PC-3 (cell line): ENCODE measurements at regions not wholly inside any gene's neighbourhood (a gene's known extent, or its start where the extent isn't known, plus 50 kb on each side); places are given as distances from the start of the nearest gene placed in this dataset.

Experiments
- ATAC-seq: fragments of 200-7000 bp; cut with Tn5 transposase; 2 replicates; pipeline ENCODE4 v1.9.1; 2020; ENCODE audit warnings: mild to moderate bottlenecking, moderate library complexity
- BruUV-seq: library from RNA; stranded (reverse); fragments of 400-500 nt; replicated peaks from 2 replicates; lab custom pipeline; 2021; lab: Mats Ljungman, UMichigan
- CTCF ChIA-PET: fragments of 300-600 bp; sonication (Branson Sonifier 250); formaldehyde crosslinking; loops from one replicate; lab custom pipeline; 2022; ENCODE audit warnings: antibody characterized with exemption; lab: Charles Lee
- POLR2A ChIA-PET: fragments of 300-600 bp; sonication (Branson Sonifier 250); formaldehyde crosslinking; loops from one replicate; lab custom pipeline; 2022; ENCODE audit warnings: antibody characterized with exemption; ENCODE audit not compliant: unreplicated experiment; lab: Charles Lee
- DNase-seq: peaks from one replicate; pipeline ENCODE4 v3.0.0-alpha.2; 2015
- H2AFZ ChIP-seq: fragments of 300-600 bp; sonication (generic); 2 replicates; pipeline ENCODE4 v1.6.0; 2016; ENCODE audit warnings: antibody characterized with exemption, low read length
- H3F3A ChIP-seq: fragments of 300-600 bp; sonication (generic); one replicate; pipeline ENCODE4 v1.6.0; 2017; ENCODE audit warnings: antibody characterized with exemption, low read length, control low read depth, mild to moderate bottlenecking; ENCODE audit not compliant: unreplicated experiment
- H3K27ac ChIP-seq: fragments of 300-600 bp; sonication (generic); 2 replicates; pipeline ENCODE4 v1.5.1; 2016; ENCODE audit warnings: mild to moderate bottlenecking, low read length
- H3K27me3 ChIP-seq: fragments of 300-600 bp; sonication (generic); 2 replicates; pipeline ENCODE4 v1.6.1; 2016; ENCODE audit warnings: low read length, mixed read lengths
- H3K36me3 ChIP-seq: fragments of 300-600 bp; sonication (generic); 2 replicates; pipeline ENCODE4 v1.6.1; 2016; ENCODE audit warnings: low read depth, mixed run types, low read length, mixed read lengths
- H3K4me1 ChIP-seq: fragments of 300-600 bp; sonication (generic); 2 replicates; pipeline ENCODE4 v1.5.1; 2016; ENCODE audit warnings: low read length; ENCODE audit not compliant: insufficient read depth
- H3K4me2 ChIP-seq: fragments of 300-600 bp; sonication (generic); 2 replicates; pipeline ENCODE4 v1.6.0; 2016; ENCODE audit warnings: low read length
- H3K4me3 ChIP-seq: fragments of 300-600 bp; sonication (generic); 2 replicates; pipeline ENCODE4 v1.5.1; 2016; ENCODE audit warnings: mild to moderate bottlenecking, low read length, mixed read lengths
- H3K79me2 ChIP-seq: fragments of 300-600 bp; sonication (generic); 2 replicates; pipeline ENCODE4 v1.6.1; 2017; ENCODE audit warnings: low read length, mixed read lengths
- H3K9ac ChIP-seq: fragments of 300-600 bp; sonication (generic); 2 replicates; pipeline ENCODE4 v1.6.0; 2016; ENCODE audit warnings: mild to moderate bottlenecking, low read length
- H3K9me2 ChIP-seq: fragments of 300-600 bp; sonication (generic); replicated peaks from 2 replicates; pipeline ENCODE4 v1.6.1; 2016; ENCODE audit warnings: mixed run types, low read length, mixed read lengths
- H3K9me3 ChIP-seq: fragments of 300-600 bp; sonication (generic); 2 replicates; pipeline ENCODE4 v1.6.1; 2016; ENCODE audit warnings: low read length, mixed read lengths
- H4K20me1 ChIP-seq: fragments of 300-600 bp; sonication (generic); 2 replicates; pipeline ENCODE4 v1.6.1; 2016; ENCODE audit warnings: low read length, mixed read lengths
- CTCF ChIP-seq: fragments of 300-600 bp; sonication (generic); conservative IDR thresholded peaks from 2 replicates; pipeline ENCODE4 v1.5.1; 2017; ENCODE audit warnings: antibody characterized with exemption, low read depth, mild to moderate bottlenecking, low read length
- EZH2 ChIP-seq: fragments of 300-600 bp; sonication (generic); IDR thresholded peaks from one replicate; pipeline ENCODE4 v1.6.1; 2017; ENCODE audit warnings: antibody characterized with exemption, mild to moderate bottlenecking, low read length; ENCODE audit not compliant: unreplicated experiment
- EZH2phosphoT487 ChIP-seq: fragments of 300-600 bp; sonication (generic); IDR thresholded peaks from 2 replicates; pipeline ENCODE4 v1.6.1; 2018; ENCODE audit warnings: mild to moderate bottlenecking, antibody characterized with exemption, low read length, borderline replicate concordance
- intact Hi-C: fragments of 100-400 bp; cut with micrococcal nuclease; formaldehyde crosslinking; loops from 2 replicates; pipeline ENCODE4 v1.9.0; 2023

GRCh38 chr18:78494204-78495085, 485.2 kb upstream of the SALL3 start:
- Histone ChIP-seq H3K27me3 (no peaks in the 10 kb centered on the region), H3K27ac (no peak overlapping the region), H4K20me1 (no peaks in the 10 kb centered on the region), H3K9me3 (no peaks in the 10 kb centered on the region), H3K9me2 (no peaks in the 10 kb centered on the region), H3K4me3 (no peak overlapping the region), H3K4me1 (no peaks in the 10 kb centered on the region), H3K9ac (no peak overlapping the region), H3K36me3 (no peaks in the 10 kb centered on the region), H3K4me2 (no peak overlapping the region), H3F3A (no peaks in the 10 kb centered on the region), H2AFZ (no peak overlapping the region), H3K79me2 (no peaks in the 10 kb centered on the region)
- intact Hi-C loops = no loop called here
- TF ChIP-seq EZH2phosphoT487 = no peak
- no peak for TF ChIP-seq EZH2
- no TSS peak for BruUV-seq
- CTCF ChIA-PET = no interaction called here
- no peak for ATAC-seq
- POLR2A ChIA-PET = no interaction called here
- DNase-seq = no peak

GRCh38 chr18:78495550-78495949, 484.1 kb upstream of the SALL3 start:
- no peaks in the 10 kb centered on the region for H4K20me1 ChIP-seq
- no peaks in the 10 kb centered on the region for H3K27me3 ChIP-seq
- TF ChIP-seq EZH2phosphoT487 (no peak), CTCF (no peak), EZH2 (no peak)
- ChIA-PET CTCF (no interaction called here), POLR2A (no interaction called here)
- H3K9ac ChIP-seq = no peak overlapping the region
- ATAC-seq (no peak), DNase-seq (no peak)
- no peaks in the 10 kb centered on the region for H3K36me3 ChIP-seq
- intact Hi-C loops = no loop called here
- no TSS peak for BruUV-seq
- no peaks in the 10 kb centered on the region for H3K9me3 ChIP-seq
- H3K79me2 ChIP-seq = no peaks in the 10 kb centered on the region
- H3K9me2 ChIP-seq = no peaks in the 10 kb centered on the region
- no peaks in the 10 kb centered on the region for H3K4me1 ChIP-seq
- no peak overlapping the region for H3K4me2 ChIP-seq
- no peak overlapping the region for H2AFZ ChIP-seq
- no peak overlapping the region for H3K27ac ChIP-seq
- H3K4me3 ChIP-seq = no peak overlapping the region
- H3F3A ChIP-seq = no peaks in the 10 kb centered on the region

- H3K9me2 ChIP-seq = no peaks in the 10 kb centered on the region
- TF ChIP-seq EZH2 (no peak), CTCF (no peak), EZH2phosphoT487 (no peak)
- H3K4me1 ChIP-seq = no peaks in the 10 kb centered on the region
- BruUV-seq = no TSS peak
- H3K4me2 ChIP-seq = no peak overlapping the region
- H3K36me3 ChIP-seq = no peaks in the 10 kb centered on the region
- no peaks in the 10 kb centered on the region for H3K27me3 ChIP-seq
- H3K79me2 ChIP-seq = no peaks in the 10 kb centered on the region
- H2AFZ ChIP-seq = no peak overlapping the region
- ATAC-seq = no peak
- no peak overlapping the region for H3K27ac ChIP-seq
- no peak overlapping the region for H3K4me3 ChIP-seq
- H3K9me3 ChIP-seq = no peaks in the 10 kb centered on the region
- intact Hi-C loops = no loop called here
- CTCF ChIA-PET = no interaction called here
- no peak for DNase-seq
- no peak overlapping the region for H3K9ac ChIP-seq
- H4K20me1 ChIP-seq = no peaks in the 10 kb centered on the region
- no peaks in the 10 kb centered on the region for H3F3A ChIP-seq
- POLR2A ChIA-PET = no interaction called here
These were observed 483.5 kb upstream of the SALL3 start for GRCh38 chr18:78496079-78496478.
